Activated naive CD8-positive, alpha-beta T cell treated with anti-CD3 and anti-CD28 coated beads for 36 hours (primary cell): ENCODE measurements at regions not wholly inside any gene's neighbourhood (a gene's known extent, or its start where the extent isn't known, plus 50 kb on each side); places are given as distances from the start of the nearest gene placed in this dataset.
A peak's percentile ranks its signal among the peaks of the same experiment; 100 is the strongest.

Experiments used
- DNase-seq: peaks from one replicate; pipeline ENCODE4 v3.0.0; 2021
- H3K27ac Mint-ChIP-seq: one replicate; pipeline ENCODE4 v1.8.0; 2022; ENCODE audit warnings: mild to moderate bottlenecking, moderate library complexity, mixed read lengths
- H3K27me3 Mint-ChIP-seq: one replicate; pipeline ENCODE4 v1.8.0; 2022; ENCODE audit warnings: mild to moderate bottlenecking, mixed read lengths
- H3K36me3 Mint-ChIP-seq: one replicate; pipeline ENCODE4 v1.8.0; 2021; ENCODE audit warnings: mild to moderate bottlenecking, mixed read lengths
- H3K4me1 Mint-ChIP-seq: one replicate; pipeline ENCODE4 v1.8.0; 2021; ENCODE audit warnings: mixed read lengths
- H3K4me3 Mint-ChIP-seq: one replicate; pipeline ENCODE4 v1.8.0; 2022; ENCODE audit warnings: mild to moderate bottlenecking, moderate library complexity, mixed read lengths
- H3K9me3 Mint-ChIP-seq: one replicate; pipeline ENCODE4 v1.8.0; 2022; ENCODE audit warnings: mixed read lengths

DNA sequence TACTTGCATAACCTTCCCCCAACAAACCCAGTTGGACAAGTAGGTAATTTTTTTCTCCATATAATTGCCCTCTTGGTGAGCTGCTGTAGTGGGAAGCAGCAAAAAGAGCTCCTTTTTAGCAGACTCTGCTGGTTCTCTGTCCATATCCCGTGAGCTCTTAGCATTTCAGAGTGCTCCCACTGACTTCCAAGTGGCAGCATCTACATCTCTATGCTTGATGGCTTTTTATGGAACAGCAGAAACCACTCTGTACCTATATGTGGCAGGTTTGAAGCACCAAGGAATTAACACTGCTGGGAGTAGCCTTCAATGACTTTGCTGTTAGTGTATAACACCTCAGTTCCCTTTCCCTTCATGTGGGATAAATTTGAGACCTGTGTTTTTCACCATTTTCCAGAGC lies 168.4 kb upstream of the NHS start:
- DNase-seq: no peak
- no peaks in the 10 kb centered on the region for H3K36me3 Mint-ChIP-seq
- no peaks in the 10 kb centered on the region for H3K9me3 Mint-ChIP-seq
- no peak overlapping the region for H3K4me3 Mint-ChIP-seq
- H3K4me1 Mint-ChIP-seq: no peaks in the 10 kb centered on the region
- peaks cover 11% of the 10 kb centered on the region for H3K27me3 Mint-ChIP-seq
- no peak overlapping the region for H3K27ac Mint-ChIP-seq

GRCh38 chrX:17214962-17215361 lies 160.0 kb upstream of the NHS start:
- Mint-ChIP-seq H3K36me3 (no peaks in the 10 kb centered on the region), H3K4me1 (no peaks in the 10 kb centered on the region), H3K27me3 (peaks cover 11% of the 10 kb centered on the region), H3K27ac (no peak overlapping the region), H3K9me3 (peaks cover 3% of the 10 kb centered on the region), H3K4me3 (no peak overlapping the region)
- no peak for DNase-seq

- DNase-seq: no peak
- no peak overlapping the region for H3K27ac Mint-ChIP-seq
- no peaks in the 10 kb centered on the region for H3K4me1 Mint-ChIP-seq
- H3K27me3 Mint-ChIP-seq: peaks cover 7% of the 10 kb centered on the region
- H3K36me3 Mint-ChIP-seq: no peaks in the 10 kb centered on the region
- no peak overlapping the region for H3K4me3 Mint-ChIP-seq
- no peaks in the 10 kb centered on the region for H3K9me3 Mint-ChIP-seq
Measured at GRCh38 chrX:17226736-17227135, 148.3 kb upstream of the NHS start.

DNA sequence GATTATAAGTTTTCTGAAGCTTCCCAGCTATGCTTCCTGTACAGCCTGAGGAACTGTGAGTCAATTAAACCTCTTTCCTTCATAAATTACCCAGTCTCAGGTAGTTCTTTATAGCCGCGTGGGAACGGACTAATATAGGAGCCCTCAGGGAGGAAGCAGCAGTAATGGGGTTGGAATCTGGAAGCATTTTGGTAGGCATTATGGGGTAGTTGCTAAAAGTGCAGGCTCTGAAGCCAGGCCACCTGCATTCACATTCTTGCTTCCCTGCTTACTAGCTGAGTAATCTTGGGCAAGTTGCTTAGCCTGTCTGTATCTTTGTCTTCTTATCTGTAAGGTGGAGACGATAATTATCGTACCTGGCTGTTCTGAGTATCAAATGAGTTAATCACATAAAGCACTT lies 137.9 kb upstream of the NHS start:
- Mint-ChIP-seq H3K4me1 (no peaks in the 10 kb centered on the region), H3K36me3 (no peaks in the 10 kb centered on the region), H3K4me3 (no peak overlapping the region), H3K27me3 (peaks cover 3% of the 10 kb centered on the region), H3K9me3 (no peaks in the 10 kb centered on the region), H3K27ac (no peak overlapping the region)
- no peak for DNase-seq

DNA sequence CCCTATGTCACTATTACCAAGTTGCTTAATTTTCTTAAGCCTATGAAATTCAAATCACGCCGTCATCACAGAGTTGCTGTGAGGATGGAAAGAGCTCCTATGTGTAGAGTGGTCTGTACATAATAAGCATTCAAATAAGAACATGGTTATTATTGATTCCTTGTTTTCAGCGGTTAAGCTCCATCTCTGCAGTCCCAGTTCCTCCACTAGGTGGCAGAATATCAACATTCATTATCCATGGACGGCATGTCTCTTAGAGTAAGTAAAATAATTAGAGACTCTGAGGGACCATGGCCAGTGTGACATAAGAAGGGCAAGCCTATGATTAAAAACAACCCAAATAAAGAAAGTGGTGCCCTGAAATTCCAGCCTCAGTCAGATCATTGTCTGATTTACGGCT lies 132.5 kb upstream of the NHS start:
- DNase-seq: peak; percentile 3
- Mint-ChIP-seq H3K27ac (no peak overlapping the region), H3K4me1 (no peaks in the 10 kb centered on the region), H3K36me3 (no peaks in the 10 kb centered on the region), H3K27me3 (no peaks in the 10 kb centered on the region), H3K9me3 (no peaks in the 10 kb centered on the region), H3K4me3 (no peak overlapping the region)

DNA sequence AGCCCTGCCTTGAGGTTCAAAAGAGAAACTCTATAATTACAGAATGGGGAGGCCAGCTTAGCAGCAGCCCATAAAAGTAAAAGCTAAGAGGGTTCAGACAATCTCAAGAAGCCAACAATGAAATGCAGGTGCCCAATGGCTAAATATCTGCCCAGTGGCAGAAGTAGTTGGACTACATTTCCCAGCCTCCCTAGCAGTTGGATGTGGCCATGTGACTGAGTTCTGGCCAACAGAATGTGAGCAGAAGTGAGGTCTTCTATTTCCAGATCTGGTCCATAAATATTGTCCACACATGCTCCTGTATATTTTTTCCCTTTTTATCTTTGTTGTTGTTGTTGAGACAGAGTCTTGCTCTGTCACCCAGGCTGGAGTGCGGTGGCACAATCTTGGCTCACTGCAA lies 127.9 kb upstream of the NHS start:
- no peak overlapping the region for H3K4me3 Mint-ChIP-seq
- H3K27me3 Mint-ChIP-seq: no peaks in the 10 kb centered on the region
- no peak for DNase-seq
- no peaks in the 10 kb centered on the region for H3K4me1 Mint-ChIP-seq
- H3K36me3 Mint-ChIP-seq: no peaks in the 10 kb centered on the region
- no peak overlapping the region for H3K27ac Mint-ChIP-seq
- H3K9me3 Mint-ChIP-seq: no peaks in the 10 kb centered on the region

DNA sequence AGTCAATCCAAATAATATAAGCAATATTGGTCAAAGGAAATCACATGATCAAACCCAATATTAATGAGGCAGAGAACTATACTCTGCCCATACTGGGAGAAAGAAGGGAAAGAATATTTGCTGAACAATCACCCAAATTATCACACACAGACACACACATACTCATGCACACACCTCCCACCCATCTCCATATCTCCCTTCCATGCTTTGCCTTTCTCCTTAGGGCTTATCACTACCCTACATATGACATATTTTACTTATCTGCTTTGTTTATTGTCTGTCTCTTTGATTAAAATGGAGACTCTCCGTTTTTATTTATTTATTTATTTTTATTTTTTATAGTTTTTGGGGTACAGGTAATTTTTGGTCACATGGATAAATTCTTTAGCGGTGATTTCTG lies 112.9 kb upstream of the NHS start:
- no peak for DNase-seq
- peaks cover 1% of the 10 kb centered on the region for H3K9me3 Mint-ChIP-seq
- H3K4me3 Mint-ChIP-seq: no peak overlapping the region
- H3K4me1 Mint-ChIP-seq: no peaks in the 10 kb centered on the region
- no peaks in the 10 kb centered on the region for H3K36me3 Mint-ChIP-seq
- no peak overlapping the region for H3K27ac Mint-ChIP-seq
- H3K27me3 Mint-ChIP-seq: peaks cover 7% of the 10 kb centered on the region

- Mint-ChIP-seq H3K36me3 (no peaks in the 10 kb centered on the region), H3K4me3 (no peak overlapping the region), H3K9me3 (no peaks in the 10 kb centered on the region), H3K27ac (no peak overlapping the region), H3K4me1 (no peaks in the 10 kb centered on the region), H3K27me3 (no peaks in the 10 kb centered on the region)
- no peak for DNase-seq
Measured at GRCh38 chrX:17266136-17266535, 108.9 kb upstream of the NHS start.

DNA sequence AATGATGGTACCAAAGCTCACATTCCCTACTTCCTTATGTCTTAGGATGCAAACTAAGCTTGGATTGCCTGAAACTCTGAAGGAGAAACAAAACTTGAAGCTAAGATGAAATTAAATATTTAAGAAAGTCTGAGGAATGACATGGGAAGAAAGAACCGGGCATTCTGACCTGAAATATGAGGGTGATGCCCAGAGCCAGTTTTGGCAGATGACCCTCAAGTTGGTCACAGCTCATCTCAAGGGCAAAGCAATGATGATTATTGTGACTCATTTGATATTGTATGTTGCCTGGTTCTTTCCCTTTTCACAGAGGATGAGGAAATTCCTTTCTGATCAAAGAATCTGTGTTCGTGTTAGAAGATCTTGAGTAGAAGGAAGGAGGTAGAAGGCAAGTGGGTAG lies 96.0 kb upstream of the NHS start:
- Mint-ChIP-seq H3K4me1 (no peaks in the 10 kb centered on the region), H3K9me3 (peaks cover 2% of the 10 kb centered on the region), H3K36me3 (no peaks in the 10 kb centered on the region)

DNA sequence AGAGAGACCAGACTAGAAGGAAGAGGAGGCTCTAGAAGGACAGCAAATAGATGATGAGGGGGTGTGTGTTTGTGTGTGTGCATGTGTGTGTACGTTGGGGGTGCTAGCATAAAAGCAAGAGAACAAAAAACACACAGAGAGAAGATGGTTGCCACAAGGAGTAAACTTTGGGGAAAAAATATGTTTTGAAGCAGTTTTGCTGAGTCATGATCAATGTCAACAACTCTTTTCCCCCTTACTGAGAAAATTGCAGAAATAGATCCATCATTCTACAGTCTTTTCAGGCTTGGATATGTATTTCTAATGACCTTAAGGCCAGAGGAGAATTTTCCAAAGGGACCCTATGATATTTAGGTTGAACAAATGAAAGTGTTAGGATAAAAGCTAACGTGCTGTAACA lies 89.0 kb upstream of the NHS start:
- Mint-ChIP-seq H3K27ac (no peak overlapping the region), H3K4me3 (no peak overlapping the region), H3K4me1 (no peaks in the 10 kb centered on the region), H3K9me3 (peaks cover 1% of the 10 kb centered on the region), H3K27me3 (peaks cover 5% of the 10 kb centered on the region), H3K36me3 (peaks cover 1% of the 10 kb centered on the region)
- no peak for DNase-seq

More for the DNA sequence above, 96.0 kb upstream of the NHS start:
- no peak for DNase-seq
- Mint-ChIP-seq H3K27ac (no peak overlapping the region), H3K27me3 (peaks cover 8% of the 10 kb centered on the region), H3K4me3 (no peak overlapping the region)

- Mint-ChIP-seq H3K4me3 (no peak overlapping the region), H3K36me3 (peaks cover 1% of the 10 kb centered on the region), H3K27ac (no peak overlapping the region), H3K9me3 (peaks cover 1% of the 10 kb centered on the region), H3K4me1 (no peaks in the 10 kb centered on the region), H3K27me3 (peaks cover 3% of the 10 kb centered on the region)
- no peak for DNase-seq
Measured at GRCh38 chrX:17291171-17291900, 83.7 kb upstream of the NHS start.

DNA sequence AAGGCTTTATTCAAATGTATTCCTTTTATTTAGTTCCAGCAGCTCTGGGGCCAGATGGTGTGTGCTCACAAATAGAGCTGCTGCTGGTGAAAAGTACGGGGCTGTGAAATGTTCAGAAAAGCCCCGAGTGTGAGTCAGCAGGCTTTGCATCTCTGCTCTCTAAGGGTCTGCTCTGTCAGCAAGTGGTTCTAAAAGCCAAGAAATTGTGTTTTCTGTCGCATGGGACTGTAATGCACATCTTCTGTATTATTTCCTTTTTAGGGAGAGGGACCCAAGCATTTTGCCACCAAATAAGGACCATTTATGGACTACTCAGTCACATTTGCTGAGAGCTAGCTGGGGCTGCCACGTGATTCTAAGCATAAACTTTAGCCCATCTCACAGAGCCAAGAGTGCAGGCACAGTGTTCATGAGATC lies 82.9 kb upstream of the NHS start:
- peaks cover 3% of the 10 kb centered on the region for H3K27me3 Mint-ChIP-seq

DNA sequence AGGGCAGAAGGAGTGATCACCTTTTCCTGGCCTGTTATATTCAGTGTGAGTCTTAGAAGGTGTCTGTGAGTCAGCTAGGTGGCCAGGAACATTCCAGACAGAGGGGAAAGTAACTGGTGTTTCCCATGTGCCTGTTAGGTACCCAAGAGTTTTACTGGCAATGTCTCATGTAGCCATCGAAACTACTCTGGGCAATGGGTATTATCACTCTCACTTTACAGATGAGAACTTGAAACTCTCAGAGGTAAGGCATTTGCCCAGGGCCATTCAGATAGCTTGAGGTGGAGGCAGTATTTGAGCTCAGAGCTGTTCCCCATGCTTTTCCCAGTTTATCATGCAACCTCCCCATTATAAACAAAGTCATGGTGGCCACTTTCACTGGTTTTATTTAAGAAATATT lies 80.4 kb upstream of the NHS start:
- no peak overlapping the region for H3K27ac Mint-ChIP-seq
- peaks cover 3% of the 10 kb centered on the region for H3K27me3 Mint-ChIP-seq
- no peak for DNase-seq
- H3K4me1 Mint-ChIP-seq: no peaks in the 10 kb centered on the region
- peaks cover 1% of the 10 kb centered on the region for H3K9me3 Mint-ChIP-seq
- no peak overlapping the region for H3K4me3 Mint-ChIP-seq
- no peaks in the 10 kb centered on the region for H3K36me3 Mint-ChIP-seq

More for the DNA sequence above, 82.9 kb upstream of the NHS start:
- no peak overlapping the region for H3K27ac Mint-ChIP-seq
- H3K4me1 Mint-ChIP-seq: no peaks in the 10 kb centered on the region
- no peak overlapping the region for H3K4me3 Mint-ChIP-seq
- DNase-seq: no peak
- peaks cover 1% of the 10 kb centered on the region for H3K9me3 Mint-ChIP-seq
- peaks cover 1% of the 10 kb centered on the region for H3K36me3 Mint-ChIP-seq

DNA sequence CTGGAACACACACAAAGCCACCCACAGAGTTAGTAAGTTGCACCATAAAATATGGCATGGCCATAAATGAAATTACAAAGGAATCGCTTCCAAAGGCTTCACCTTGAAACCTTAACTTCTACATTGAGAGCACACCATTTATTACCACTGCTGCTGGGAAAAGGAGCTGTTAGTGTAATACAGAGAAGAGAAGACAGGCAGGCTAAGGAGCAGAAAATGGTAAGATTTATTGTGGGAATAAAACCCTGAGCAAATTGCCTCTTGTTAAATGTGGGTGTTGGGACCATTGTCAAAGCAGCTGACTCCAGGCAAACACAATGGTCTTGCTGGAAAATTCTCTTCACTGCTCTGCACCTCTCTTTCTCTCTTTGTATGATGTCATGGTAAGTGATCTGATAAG lies 79.2 kb upstream of the NHS start:
- Mint-ChIP-seq H3K9me3 (no peaks in the 10 kb centered on the region), H3K27me3 (peaks cover 3% of the 10 kb centered on the region), H3K4me3 (no peak overlapping the region), H3K27ac (no peak overlapping the region), H3K4me1 (no peaks in the 10 kb centered on the region), H3K36me3 (no peaks in the 10 kb centered on the region)
- DNase-seq: no peak

- Mint-ChIP-seq H3K27me3 (no peaks in the 10 kb centered on the region), H3K27ac (no peak overlapping the region), H3K9me3 (no peaks in the 10 kb centered on the region), H3K36me3 (no peaks in the 10 kb centered on the region), H3K4me1 (no peaks in the 10 kb centered on the region), H3K4me3 (no peak overlapping the region)
- no peak for DNase-seq
Measured at GRCh38 chrX:17298564-17298963, 76.4 kb upstream of the NHS start.

- H3K27me3 Mint-ChIP-seq: no peaks in the 10 kb centered on the region
- H3K36me3 Mint-ChIP-seq: no peaks in the 10 kb centered on the region
- H3K4me3 Mint-ChIP-seq: no peak overlapping the region
- no peak overlapping the region for H3K27ac Mint-ChIP-seq
- peaks cover 1% of the 10 kb centered on the region for H3K9me3 Mint-ChIP-seq
- H3K4me1 Mint-ChIP-seq: no peaks in the 10 kb centered on the region
- no peak for DNase-seq
Measured at GRCh38 chrX:17299206-17299605, 75.8 kb upstream of the NHS start.
